ENCODE measurements at regions not wholly inside any gene's neighbourhood (a gene's known extent, or its start where the extent isn't known, plus 50 kb on each side); places are given as distances from the start of the nearest gene placed in this dataset.

DNA sequence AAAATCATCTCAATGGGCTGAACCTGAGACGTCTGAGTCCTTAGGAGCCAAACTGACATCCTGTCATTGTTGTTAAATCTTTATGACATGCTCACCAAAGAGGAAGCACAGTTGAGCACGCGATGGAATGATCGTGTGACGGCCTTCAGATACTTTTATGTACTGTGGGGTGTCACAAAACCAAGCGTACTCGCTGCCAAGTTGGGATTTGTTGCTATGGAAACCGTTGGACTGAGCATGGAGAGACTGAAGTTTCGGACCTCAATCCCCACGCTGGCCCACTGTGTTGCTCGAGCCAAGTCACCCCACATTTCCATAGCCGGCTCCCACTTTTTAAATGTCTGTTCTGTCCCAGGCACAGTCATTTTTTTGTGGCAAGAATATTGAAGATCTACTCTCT lies 222.8 kb upstream of the SDK2 start:
- peaks cover 1% of the 10 kb centered on the region for H3K27me3 Mint-ChIP-seq
- no peaks in the 10 kb centered on the region for H3K9me3 Mint-ChIP-seq
- H3K4me1 Mint-ChIP-seq = no peaks in the 10 kb centered on the region
- H3K27ac Mint-ChIP-seq = no peak overlapping the region
- no peaks in the 10 kb centered on the region for H3K36me3 Mint-ChIP-seq
- no peak overlapping the region for H3K4me3 Mint-ChIP-seq

GRCh38 chr17:73870068-73870467 lies 225.8 kb upstream of the SDK2 start:
- peaks cover 1% of the 10 kb centered on the region for H3K36me3 Mint-ChIP-seq
- H3K4me3 Mint-ChIP-seq = no peak overlapping the region

DNA sequence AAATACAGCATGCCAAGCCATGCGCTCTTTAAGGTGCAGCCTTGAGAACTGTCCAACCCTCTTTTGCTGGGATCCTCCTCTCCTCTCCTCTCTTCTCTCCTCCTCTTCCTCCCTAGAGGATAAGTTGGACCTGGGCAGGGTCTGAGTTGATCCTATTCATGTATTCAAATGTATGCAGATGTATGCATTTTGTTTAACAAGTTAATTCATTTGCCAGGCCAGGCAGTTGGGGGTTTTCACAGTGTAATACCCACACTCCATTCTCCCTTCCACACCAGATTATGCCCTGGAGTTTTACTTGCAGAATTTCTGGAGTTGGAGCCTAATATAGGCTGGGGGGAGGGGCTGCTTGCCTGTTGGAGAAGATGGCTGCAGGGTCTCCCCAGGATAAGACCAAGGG lies 226.2 kb upstream of the SDK2 start:
- no peak overlapping the region for H3K27ac Mint-ChIP-seq
- H3K4me1 Mint-ChIP-seq = peaks cover 0 to 2% (median 0%) of the 10 kb centered on the region in 3 donors
- H3K9me3 Mint-ChIP-seq = no peaks in the 10 kb centered on the region
- peaks cover 3% of the 10 kb centered on the region for H3K27me3 Mint-ChIP-seq
- no peak overlapping the region for H3K4me3 Mint-ChIP-seq
- H3K36me3 Mint-ChIP-seq = peaks cover 1% of the 10 kb centered on the region

More at GRCh38 chr17:73870068-73870467, 225.8 kb upstream of the SDK2 start:
- H3K4me1 Mint-ChIP-seq = peaks cover 0 to 2% (median 0%) of the 10 kb centered on the region in 3 donors
- H3K9me3 Mint-ChIP-seq = no peaks in the 10 kb centered on the region
- no peak overlapping the region for H3K27ac Mint-ChIP-seq
- peaks cover 3% of the 10 kb centered on the region for H3K27me3 Mint-ChIP-seq

GRCh38 chr17:73872816-73873215 lies 228.6 kb upstream of the SDK2 start:
- Mint-ChIP-seq H3K36me3 (peaks cover 1% of the 10 kb centered on the region), H3K4me3 (no peak overlapping the region), H3K27me3 (peaks cover 4% of the 10 kb centered on the region), H3K9me3 (no peaks in the 10 kb centered on the region), H3K27ac (no peak overlapping the region), H3K4me1 (peaks cover 0 to 2% (median 0%) of the 10 kb centered on the region in 3 donors)

- Mint-ChIP-seq H3K27me3 (peaks cover 4% of the 10 kb centered on the region), H3K36me3 (peaks cover 1% of the 10 kb centered on the region), H3K4me3 (no peak overlapping the region), H3K4me1 (peaks cover 0 to 2% (median 0%) of the 10 kb centered on the region in 3 donors), H3K9me3 (no peaks in the 10 kb centered on the region), H3K27ac (no peak overlapping the region)
Observed at GRCh38 chr17:73874008-73874720, 229.9 kb upstream of the SDK2 start.

GRCh38 chr17:73875346-73875745 lies 231.1 kb upstream of the SDK2 start:
- H3K4me1 Mint-ChIP-seq = peaks cover 0 to 3% (median 0%) of the 10 kb centered on the region in 3 donors
- H3K4me3 Mint-ChIP-seq = no peak overlapping the region

GRCh38 chr17:73877962-73878361 lies 233.7 kb upstream of the SDK2 start:
- Mint-ChIP-seq H3K4me3 (no peak overlapping the region), H3K27me3 (peaks cover 7% of the 10 kb centered on the region), H3K27ac (no peak overlapping the region), H3K4me1 (peaks cover 0 to 3% (median 0%) of the 10 kb centered on the region in 3 donors), H3K9me3 (no peaks in the 10 kb centered on the region), H3K36me3 (peaks cover 1% of the 10 kb centered on the region)

More at GRCh38 chr17:73875346-73875745, 231.1 kb upstream of the SDK2 start:
- Mint-ChIP-seq H3K27me3 (peaks cover 4% of the 10 kb centered on the region), H3K27ac (no peak overlapping the region), H3K36me3 (peaks cover 1% of the 10 kb centered on the region), H3K9me3 (no peaks in the 10 kb centered on the region)

DNA sequence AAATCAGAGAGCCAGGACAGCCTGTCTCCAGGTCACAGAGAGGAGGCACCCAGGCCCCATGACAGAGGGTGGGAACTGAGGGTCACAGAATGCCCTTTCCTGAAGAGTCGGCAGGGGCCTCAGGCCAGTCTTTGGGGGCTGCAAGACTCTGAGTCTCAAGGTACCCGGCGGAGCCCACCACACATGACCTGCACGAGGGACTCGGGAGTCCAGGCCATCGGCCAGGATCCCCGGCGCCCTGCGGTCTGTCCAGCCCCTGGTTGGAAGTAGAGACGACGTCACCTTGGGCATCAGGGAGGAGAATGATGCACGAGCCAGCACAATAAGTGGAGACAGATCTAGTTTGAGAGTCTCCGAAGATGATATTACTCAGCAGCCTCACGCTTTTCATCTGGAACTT lies 234.7 kb upstream of the SDK2 start:
- Mint-ChIP-seq H3K27me3 (peaks cover 7% of the 10 kb centered on the region), H3K27ac (no peak overlapping the region), H3K9me3 (no peaks in the 10 kb centered on the region), H3K4me1 (peaks cover 0 to 3% (median 0%) of the 10 kb centered on the region in 3 donors), H3K4me3 (no peak overlapping the region), H3K36me3 (peaks cover 1% of the 10 kb centered on the region)

DNA sequence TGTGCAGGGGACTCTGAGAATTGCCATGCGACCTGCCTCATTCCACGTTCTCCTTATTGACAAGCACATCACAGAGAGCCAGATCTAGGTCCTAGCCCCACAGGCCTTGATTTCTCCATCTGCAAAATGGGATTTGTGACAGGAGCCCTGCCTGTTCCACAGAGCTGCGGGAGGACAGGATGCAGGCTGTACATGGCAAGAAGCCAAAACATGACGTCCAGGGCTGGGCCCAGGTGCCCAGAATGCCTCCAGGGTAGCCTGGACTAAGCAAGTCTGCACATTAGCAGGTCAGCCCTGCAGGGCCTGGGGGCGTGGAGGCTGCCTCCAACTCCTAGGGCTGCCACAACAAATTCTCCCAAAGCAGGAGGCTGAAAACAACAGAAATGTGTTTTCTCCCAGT lies 235.7 kb upstream of the SDK2 start:
- H3K27me3 Mint-ChIP-seq = peaks cover 6% of the 10 kb centered on the region
- H3K36me3 Mint-ChIP-seq = no peaks in the 10 kb centered on the region
- no peak overlapping the region for H3K27ac Mint-ChIP-seq
- no peak overlapping the region for H3K4me3 Mint-ChIP-seq
- H3K4me1 Mint-ChIP-seq = peaks cover 0 to 1% (median 0%) of the 10 kb centered on the region in 3 donors
- H3K9me3 Mint-ChIP-seq = peaks cover 0 to 1% (median 0%) of the 10 kb centered on the region in 3 donors

GRCh38 chr17:73882590-73882989 lies 238.3 kb upstream of the SDK2 start:
- Mint-ChIP-seq H3K27me3 (peaks cover 4% of the 10 kb centered on the region), H3K27ac (no peak overlapping the region), H3K36me3 (no peaks in the 10 kb centered on the region), H3K4me3 (no peak overlapping the region), H3K9me3 (peaks cover 0 to 3% (median 0%) of the 10 kb centered on the region in 3 donors), H3K4me1 (peaks cover 0 to 1% (median 0%) of the 10 kb centered on the region in 3 donors)

DNA sequence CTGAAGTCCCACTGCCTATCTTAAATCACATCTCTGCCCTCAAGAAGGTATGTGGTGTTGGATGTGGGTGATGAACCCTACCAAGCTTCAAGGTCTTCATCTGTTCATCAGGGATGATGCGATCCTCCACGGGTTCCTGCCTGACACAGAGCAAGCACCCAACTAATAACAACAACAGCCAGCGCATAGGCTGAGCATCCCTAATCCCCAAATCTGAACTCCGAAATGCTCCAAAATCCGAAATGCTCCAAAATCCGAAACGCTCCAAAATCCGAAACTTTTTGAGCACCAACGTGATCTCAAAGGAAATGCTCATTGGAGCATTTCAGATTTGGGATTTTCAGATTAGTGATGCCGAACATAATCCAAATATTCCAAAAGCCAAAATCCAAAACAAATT lies 238.9 kb upstream of the SDK2 start:
- Mint-ChIP-seq H3K36me3 (no peaks in the 10 kb centered on the region), H3K4me3 (no peak overlapping the region), H3K4me1 (peaks cover 0 to 1% (median 0%) of the 10 kb centered on the region in 3 donors), H3K9me3 (peaks cover 0 to 3% (median 0%) of the 10 kb centered on the region in 3 donors), H3K27ac (no peak overlapping the region), H3K27me3 (peaks cover 3% of the 10 kb centered on the region)

GRCh38 chr17:73887739-73888138 lies 243.5 kb upstream of the SDK2 start:
- Mint-ChIP-seq H3K36me3 (no peaks in the 10 kb centered on the region), H3K9me3 (peaks cover 0 to 7% (median 3%) of the 10 kb centered on the region in 3 donors), H3K27me3 (no peaks in the 10 kb centered on the region), H3K27ac (no peak overlapping the region), H3K4me1 (no peaks in the 10 kb centered on the region), H3K4me3 (no peak overlapping the region)

- Mint-ChIP-seq H3K36me3 (peaks cover 4% of the 10 kb centered on the region), H3K27ac (no peak overlapping the region)
Observed at GRCh38 chr17:73888862-73889261, 244.6 kb upstream of the SDK2 start.

GRCh38 chr17:73889439-73889838 lies 245.2 kb upstream of the SDK2 start:
- H3K4me1 Mint-ChIP-seq = no peaks in the 10 kb centered on the region
- no peak overlapping the region for H3K4me3 Mint-ChIP-seq
- no peak overlapping the region for H3K27ac Mint-ChIP-seq

More at GRCh38 chr17:73888862-73889261, 244.6 kb upstream of the SDK2 start:
- H3K27me3 Mint-ChIP-seq = peaks cover 1% of the 10 kb centered on the region
- no peaks in the 10 kb centered on the region for H3K4me1 Mint-ChIP-seq
- peaks cover 0 to 7% (median 3%) of the 10 kb centered on the region in 3 donors for H3K9me3 Mint-ChIP-seq
- no peak overlapping the region for H3K4me3 Mint-ChIP-seq

DNA sequence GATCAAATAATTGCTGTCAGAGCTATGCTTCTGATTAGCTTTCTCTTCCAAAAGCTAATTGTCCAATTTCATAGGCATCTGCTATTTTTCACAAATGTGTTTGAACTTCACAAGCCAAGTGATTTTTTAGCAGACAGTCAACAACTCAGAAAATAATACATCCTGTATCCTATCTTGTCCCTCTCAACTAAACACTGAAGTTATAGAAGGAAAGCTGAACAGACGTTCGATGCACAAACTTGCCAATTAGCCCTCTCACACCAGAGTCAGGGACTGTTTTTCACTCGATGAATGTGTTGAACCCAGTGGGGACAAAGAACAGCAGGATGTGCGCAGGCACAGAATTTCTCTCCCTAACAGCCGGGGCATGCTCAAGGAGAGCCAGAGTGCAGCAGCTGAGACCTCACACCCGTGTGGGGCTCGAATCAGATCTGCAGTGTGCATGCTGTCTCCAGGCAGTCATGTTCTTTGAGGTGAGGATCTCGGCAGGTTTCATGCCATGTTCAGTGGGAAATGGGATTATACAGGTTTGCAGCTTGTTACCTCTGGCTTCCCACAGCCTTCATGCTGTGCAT lies 246.7 kb upstream of the SDK2 start:
- Mint-ChIP-seq H3K4me3 (no peak overlapping the region), H3K9me3 (peaks cover 0 to 7% (median 2%) of the 10 kb centered on the region in 3 donors), H3K36me3 (peaks cover 4% of the 10 kb centered on the region), H3K27ac (no peak overlapping the region), H3K27me3 (peaks cover 3% of the 10 kb centered on the region), H3K4me1 (no peaks in the 10 kb centered on the region)

More at GRCh38 chr17:73889439-73889838, 245.2 kb upstream of the SDK2 start:
- Mint-ChIP-seq H3K9me3 (peaks cover 0 to 7% (median 3%) of the 10 kb centered on the region in 3 donors), H3K27me3 (peaks cover 1% of the 10 kb centered on the region), H3K36me3 (peaks cover 4% of the 10 kb centered on the region)
